ENCODE measurements at regions not wholly inside any gene's neighbourhood (a gene's known extent, or its start where the extent isn't known, plus 50 kb on each side); places are given as distances from the start of the nearest gene placed in this dataset.

- TF ChIP-seq EZH2 (IDR thresholded peaks at IDR 0.05) (no peak), POLR2AphosphoS5 (IDR thresholded peaks at IDR 0.05; ENCODE audit: borderline replicate concordance, low read depth, low read length) (no peak)
Measured at GRCh38 chr15:89398896-89399237, 64.2 kb upstream of the POLG start.

Data from SK-N-MC (cell line).